ENCODE measurements at regions not wholly inside any gene's neighbourhood (a gene's known extent, or its start where the extent isn't known, plus 50 kb on each side); places are given as distances from the start of the nearest gene placed in this dataset.

DNA sequence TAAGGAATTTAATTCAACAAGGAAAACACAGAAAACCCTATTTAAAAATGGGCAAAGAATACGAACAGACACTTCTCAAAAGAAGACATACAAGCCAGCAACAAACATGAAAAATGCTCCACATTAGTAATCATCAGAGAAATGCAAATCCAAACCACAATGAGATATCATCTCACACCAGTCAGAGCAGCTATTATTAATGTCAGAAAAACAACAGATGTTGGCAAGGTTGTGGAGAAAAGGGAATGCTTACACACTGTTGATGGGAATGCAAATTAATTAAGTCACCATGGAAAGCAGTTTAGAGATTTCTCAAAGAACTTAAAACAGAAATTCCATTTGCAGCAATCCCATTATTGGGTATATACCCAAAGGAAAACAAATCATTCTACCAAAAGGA lies 55.2 kb downstream of the GCC1 start:
- intact Hi-C loops (cut with micrococcal nuclease): no loop called here
- H3K27me3 Mint-ChIP-seq: peaks cover 37% of the 10 kb centered on the region
- no peaks in the 10 kb centered on the region for H3K4me1 Mint-ChIP-seq (ENCODE audit: low read depth)
- H3K4me3 Mint-ChIP-seq: no peak overlapping the region
- H3K27ac Mint-ChIP-seq: no peak overlapping the region
- H3K9me3 Mint-ChIP-seq: peaks cover 13% of the 10 kb centered on the region
- H3K36me3 Mint-ChIP-seq (ENCODE audit: low read depth): no peaks in the 10 kb centered on the region

DNA sequence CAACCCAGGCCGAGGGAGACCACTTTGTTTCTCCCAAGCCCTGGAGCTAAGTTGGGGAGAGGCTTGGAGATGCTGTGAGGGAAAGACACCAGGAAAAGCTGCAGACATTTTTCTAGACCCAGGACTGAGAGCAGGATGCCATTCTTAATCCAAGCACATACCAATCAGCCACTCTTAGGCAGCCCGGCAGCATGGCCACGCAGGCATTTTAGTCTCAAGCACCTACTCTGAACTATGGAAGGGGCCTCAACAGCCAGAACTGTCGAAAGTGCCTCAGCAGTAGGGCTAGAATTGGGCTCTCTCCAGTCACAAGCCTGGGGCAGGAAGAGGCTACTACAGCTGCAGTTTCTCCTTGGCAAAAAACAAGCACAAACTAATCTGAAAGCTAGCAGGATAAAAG lies 57.8 kb downstream of the GCC1 start:
- Mint-ChIP-seq H3K9me3 (peaks cover 10% of the 10 kb centered on the region), H3K27ac (no peak overlapping the region), H3K4me1 (ENCODE audit: low read depth) (no peaks in the 10 kb centered on the region), H3K27me3 (peaks cover 26% of the 10 kb centered on the region), H3K4me3 (no peak overlapping the region), H3K36me3 (ENCODE audit: low read depth) (no peaks in the 10 kb centered on the region)
- intact Hi-C loops (cut with micrococcal nuclease): no loop called here

DNA sequence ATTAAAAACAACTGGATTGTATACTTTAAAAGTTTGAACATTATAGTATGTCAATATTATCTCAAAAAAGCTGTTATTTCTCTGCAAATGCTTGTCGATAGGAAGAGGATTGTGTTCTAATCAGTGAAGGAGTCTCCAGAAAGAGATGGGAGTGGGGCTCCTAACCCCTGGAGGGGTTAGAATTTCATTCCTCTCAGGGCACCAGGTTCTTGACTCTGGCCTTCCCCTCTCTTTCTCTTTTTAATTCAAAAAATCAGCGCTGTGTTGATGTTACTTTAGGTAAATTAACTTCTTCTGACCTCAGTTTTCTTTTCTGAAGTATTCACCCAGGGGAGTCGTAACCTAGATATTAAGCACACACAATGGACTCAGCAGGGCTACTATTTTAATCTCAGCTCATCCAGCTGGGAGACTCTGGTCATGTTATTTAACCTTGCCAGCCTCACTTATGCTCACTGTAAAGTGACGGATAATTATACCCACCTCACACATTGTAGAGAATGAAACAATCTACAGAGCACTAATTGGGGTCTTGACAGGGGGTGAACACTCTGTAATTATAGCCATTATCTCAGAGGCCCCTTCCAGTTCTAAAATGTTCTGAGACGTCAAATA lies 59.4 kb downstream of the GCC1 start:
- intact Hi-C loops (cut with micrococcal nuclease): no loop called here
- Mint-ChIP-seq H3K27ac (no peak overlapping the region), H3K36me3 (ENCODE audit: low read depth) (no peaks in the 10 kb centered on the region), H3K9me3 (peaks cover 8% of the 10 kb centered on the region), H3K4me1 (ENCODE audit: low read depth) (no peaks in the 10 kb centered on the region), H3K27me3 (peaks cover 26% of the 10 kb centered on the region), H3K4me3 (no peak overlapping the region)

- H3K27me3 Mint-ChIP-seq: peaks cover 31% of the 10 kb centered on the region
- peaks cover 2% of the 10 kb centered on the region for H3K9me3 Mint-ChIP-seq
- H3K27ac Mint-ChIP-seq: no peak overlapping the region
- intact Hi-C loops (cut with micrococcal nuclease): no loop called here
- H3K4me1 Mint-ChIP-seq (ENCODE audit: low read depth): no peaks in the 10 kb centered on the region
- no peaks in the 10 kb centered on the region for H3K36me3 Mint-ChIP-seq (ENCODE audit: low read depth)
- H3K4me3 Mint-ChIP-seq: no peak overlapping the region
Measured at GRCh38 chr7:127516320-127516719, 69.1 kb downstream of the GCC1 start.

GRCh38 chr7:127514499-127514898 lies 70.9 kb downstream of the GCC1 start:
- intact Hi-C loops (cut with micrococcal nuclease): loop anchor here (5.0 kb wide), 2 partner anchors 167 to 657 kb away; no protein-coding TSS in a partner anchor
- Mint-ChIP-seq H3K4me1 (ENCODE audit: low read depth) (no peaks in the 10 kb centered on the region), H3K9me3 (no peaks in the 10 kb centered on the region), H3K27me3 (peaks cover 39% of the 10 kb centered on the region), H3K27ac (no peak overlapping the region), H3K4me3 (no peak overlapping the region), H3K36me3 (ENCODE audit: low read depth) (no peaks in the 10 kb centered on the region)

- no peak overlapping the region for H3K4me3 Mint-ChIP-seq
- H3K27ac Mint-ChIP-seq: no peak overlapping the region
- H3K27me3 Mint-ChIP-seq: peaks cover 35% of the 10 kb centered on the region
- intact Hi-C loops (cut with micrococcal nuclease): loop anchor here (5.0 kb wide), 2 partner anchors 166 to 656 kb away; no protein-coding TSS in a partner anchor
- no peaks in the 10 kb centered on the region for H3K9me3 Mint-ChIP-seq
- H3K4me1 Mint-ChIP-seq (ENCODE audit: low read depth): no peaks in the 10 kb centered on the region
- no peaks in the 10 kb centered on the region for H3K36me3 Mint-ChIP-seq (ENCODE audit: low read depth)
Measured at GRCh38 chr7:127513311-127513710, 72.1 kb downstream of the GCC1 start.

GRCh38 chr7:127512663-127513062 lies 72.7 kb downstream of the GCC1 start:
- Mint-ChIP-seq H3K4me3 (no peak overlapping the region), H3K9me3 (no peaks in the 10 kb centered on the region), H3K27me3 (peaks cover 37% of the 10 kb centered on the region), H3K4me1 (ENCODE audit: low read depth) (no peaks in the 10 kb centered on the region), H3K27ac (no peak overlapping the region), H3K36me3 (ENCODE audit: low read depth) (no peaks in the 10 kb centered on the region)
- intact Hi-C loops (cut with micrococcal nuclease): loop anchor here (5.0 kb wide), 2 partner anchors 165 to 655 kb away; no protein-coding TSS in a partner anchor

GRCh38 chr7:127504715-127505114 lies 80.7 kb downstream of the GCC1 start:
- H3K4me1 Mint-ChIP-seq (ENCODE audit: low read depth): peaks cover 11% of the 10 kb centered on the region

DNA sequence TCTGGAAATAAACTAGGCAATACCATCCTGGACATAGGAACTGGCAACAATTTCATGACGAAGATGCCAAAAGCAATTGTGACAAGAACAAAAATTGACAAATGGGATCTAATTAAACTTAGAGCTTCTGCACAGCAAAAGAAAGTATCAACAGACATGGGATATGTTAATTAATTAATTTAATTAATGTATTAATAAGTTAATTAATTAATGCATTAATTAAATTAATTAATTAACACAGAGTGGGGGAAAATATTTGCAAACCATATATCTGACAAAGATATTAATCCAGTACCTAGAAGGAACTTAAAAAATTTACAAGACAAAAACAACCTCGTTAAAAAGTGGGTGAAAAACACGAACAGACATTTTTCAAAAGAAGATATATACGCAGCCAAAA lies 83.6 kb downstream of the GCC1 start:
- Mint-ChIP-seq H3K36me3 (ENCODE audit: low read depth) (no peaks in the 10 kb centered on the region), H3K27ac (no peak overlapping the region), H3K4me1 (ENCODE audit: low read depth) (peaks cover 11% of the 10 kb centered on the region), H3K4me3 (no peak overlapping the region), H3K9me3 (no peaks in the 10 kb centered on the region), H3K27me3 (peaks cover 22% of the 10 kb centered on the region)
- intact Hi-C loops (cut with micrococcal nuclease): no loop called here

More at GRCh38 chr7:127504715-127505114, 80.7 kb downstream of the GCC1 start:
- no peak overlapping the region for H3K27ac Mint-ChIP-seq
- intact Hi-C loops (cut with micrococcal nuclease): no loop called here
- H3K9me3 Mint-ChIP-seq: no peaks in the 10 kb centered on the region
- no peak overlapping the region for H3K4me3 Mint-ChIP-seq
- peaks cover 19% of the 10 kb centered on the region for H3K27me3 Mint-ChIP-seq
- no peaks in the 10 kb centered on the region for H3K36me3 Mint-ChIP-seq (ENCODE audit: low read depth)

- Mint-ChIP-seq H3K27ac (no peak overlapping the region), H3K27me3 (peaks cover 14% of the 10 kb centered on the region), H3K36me3 (ENCODE audit: low read depth) (no peaks in the 10 kb centered on the region), H3K9me3 (no peaks in the 10 kb centered on the region), H3K4me3 (no peak overlapping the region), H3K4me1 (ENCODE audit: low read depth) (peaks cover 5% of the 10 kb centered on the region)
- intact Hi-C loops (cut with micrococcal nuclease): no loop called here
Measured at GRCh38 chr7:127487381-127487780, 94.9 kb upstream of the ZNF800 start.

DNA sequence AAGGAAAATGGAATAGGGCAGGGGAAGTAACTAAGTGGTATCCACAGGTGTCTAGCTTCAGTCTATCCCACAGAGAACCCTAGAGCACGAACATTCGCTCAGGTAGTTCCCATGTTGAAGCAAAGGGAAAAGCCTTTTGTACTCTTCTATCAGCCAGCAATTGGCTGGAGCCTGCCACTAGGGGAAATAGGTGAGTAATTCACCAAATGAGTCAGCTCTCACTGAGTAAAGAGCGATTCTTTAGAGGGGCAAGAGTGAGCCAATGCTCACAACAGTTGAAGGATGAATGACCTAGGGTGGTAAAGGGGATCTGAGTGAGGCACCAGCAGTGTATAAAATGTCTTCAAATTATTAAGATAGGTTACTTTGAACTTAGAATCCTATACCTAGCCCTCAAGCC lies 94.1 kb upstream of the ZNF800 start:
- H3K27me3 Mint-ChIP-seq: peaks cover 16% of the 10 kb centered on the region
- intact Hi-C loops (cut with micrococcal nuclease): no loop called here
- H3K4me3 Mint-ChIP-seq: no peak overlapping the region
- peaks cover 5% of the 10 kb centered on the region for H3K4me1 Mint-ChIP-seq (ENCODE audit: low read depth)
- no peaks in the 10 kb centered on the region for H3K9me3 Mint-ChIP-seq
- H3K27ac Mint-ChIP-seq: no peak overlapping the region
- no peaks in the 10 kb centered on the region for H3K36me3 Mint-ChIP-seq (ENCODE audit: low read depth)

DNA sequence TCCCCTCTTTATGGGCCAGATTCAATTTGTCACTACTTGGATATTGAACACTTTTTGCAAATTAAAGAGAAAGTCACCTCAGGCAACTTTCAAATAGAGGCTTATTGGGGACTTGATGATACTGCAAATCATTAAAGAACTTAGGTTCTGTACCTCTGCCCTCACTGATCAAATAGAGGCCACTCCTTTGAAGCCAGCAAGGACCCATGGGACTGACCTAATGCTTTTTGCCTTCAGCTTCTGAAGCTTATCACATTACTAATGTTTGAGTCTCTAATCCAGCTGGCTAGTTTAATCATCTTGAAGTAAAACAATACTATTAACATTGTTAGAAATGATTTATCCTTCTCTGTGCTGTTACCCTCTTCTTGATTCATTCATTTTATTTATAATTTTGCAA lies 93.0 kb upstream of the ZNF800 start:
- H3K36me3 Mint-ChIP-seq (ENCODE audit: low read depth): no peaks in the 10 kb centered on the region
- H3K4me1 Mint-ChIP-seq (ENCODE audit: low read depth): peaks cover 5% of the 10 kb centered on the region
- H3K9me3 Mint-ChIP-seq: no peaks in the 10 kb centered on the region
- no peak overlapping the region for H3K4me3 Mint-ChIP-seq
- H3K27me3 Mint-ChIP-seq: peaks cover 19% of the 10 kb centered on the region
- no peak overlapping the region for H3K27ac Mint-ChIP-seq
- intact Hi-C loops (cut with micrococcal nuclease): no loop called here

- Mint-ChIP-seq H3K9me3 (no peaks in the 10 kb centered on the region), H3K4me1 (ENCODE audit: low read depth) (peaks cover 5% of the 10 kb centered on the region), H3K27me3 (peaks cover 20% of the 10 kb centered on the region), H3K36me3 (ENCODE audit: low read depth) (no peaks in the 10 kb centered on the region), H3K4me3 (no peak overlapping the region), H3K27ac (no peak overlapping the region)
- intact Hi-C loops (cut with micrococcal nuclease): no loop called here
Measured at GRCh38 chr7:127484954-127485353, 92.4 kb upstream of the ZNF800 start.

DNA sequence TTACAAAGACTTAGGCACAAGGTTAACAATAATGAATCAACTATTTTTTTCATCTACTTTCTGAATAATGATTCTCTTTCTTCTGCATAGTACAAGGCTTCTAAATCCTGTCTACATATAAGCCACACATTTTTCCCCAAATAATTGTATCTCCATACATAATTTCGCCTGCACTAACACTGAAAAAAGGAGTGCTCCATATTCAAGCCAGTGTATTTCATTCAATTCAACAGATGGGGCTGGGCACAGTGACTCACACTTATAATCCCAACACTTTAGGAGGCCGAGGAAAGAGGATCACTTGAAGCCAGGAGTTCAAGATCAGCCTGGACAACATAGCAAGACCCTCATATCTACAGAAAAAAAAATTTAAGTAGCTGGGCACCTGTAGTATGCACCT lies 86.0 kb upstream of the ZNF800 start:
- no peak overlapping the region for H3K4me3 Mint-ChIP-seq
- H3K4me1 Mint-ChIP-seq (ENCODE audit: low read depth): no peaks in the 10 kb centered on the region
- peaks cover under 1% of the 10 kb centered on the region for H3K9me3 Mint-ChIP-seq
- H3K27me3 Mint-ChIP-seq: peaks cover 21% of the 10 kb centered on the region
- no peaks in the 10 kb centered on the region for H3K36me3 Mint-ChIP-seq (ENCODE audit: low read depth)
- intact Hi-C loops (cut with micrococcal nuclease): no loop called here
- no peak overlapping the region for H3K27ac Mint-ChIP-seq

DNA sequence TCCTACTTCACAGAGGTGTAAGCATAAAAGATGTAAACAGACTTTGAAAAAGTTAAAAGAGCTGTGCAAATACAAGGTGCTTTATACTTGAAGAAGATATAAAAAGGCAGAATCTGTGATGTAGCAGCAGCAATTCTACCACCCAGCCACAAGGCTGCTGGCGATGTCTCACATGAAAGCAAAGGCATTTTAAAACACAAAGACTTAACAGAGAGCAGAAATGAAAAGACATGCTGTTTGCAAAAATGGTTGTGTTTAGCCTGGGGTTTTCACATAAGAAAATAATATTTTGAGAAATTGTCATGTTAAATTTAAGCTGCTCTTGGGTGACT lies 85.5 kb upstream of the ZNF800 start:
- H3K4me3 Mint-ChIP-seq: no peak overlapping the region
- intact Hi-C loops (cut with micrococcal nuclease): no loop called here

More for the DNA sequence above, 85.5 kb upstream of the ZNF800 start:
- no peak overlapping the region for H3K27ac Mint-ChIP-seq
- H3K36me3 Mint-ChIP-seq (ENCODE audit: low read depth): no peaks in the 10 kb centered on the region
- peaks cover 22% of the 10 kb centered on the region for H3K27me3 Mint-ChIP-seq
- H3K4me1 Mint-ChIP-seq (ENCODE audit: low read depth): peaks cover 4% of the 10 kb centered on the region
- H3K9me3 Mint-ChIP-seq: peaks cover 5% of the 10 kb centered on the region
